ENCODE measurements at regions not wholly inside any gene's neighbourhood (a gene's known extent, or its start where the extent isn't known, plus 50 kb on each side); places are given as distances from the start of the nearest gene placed in this dataset.

DNA sequence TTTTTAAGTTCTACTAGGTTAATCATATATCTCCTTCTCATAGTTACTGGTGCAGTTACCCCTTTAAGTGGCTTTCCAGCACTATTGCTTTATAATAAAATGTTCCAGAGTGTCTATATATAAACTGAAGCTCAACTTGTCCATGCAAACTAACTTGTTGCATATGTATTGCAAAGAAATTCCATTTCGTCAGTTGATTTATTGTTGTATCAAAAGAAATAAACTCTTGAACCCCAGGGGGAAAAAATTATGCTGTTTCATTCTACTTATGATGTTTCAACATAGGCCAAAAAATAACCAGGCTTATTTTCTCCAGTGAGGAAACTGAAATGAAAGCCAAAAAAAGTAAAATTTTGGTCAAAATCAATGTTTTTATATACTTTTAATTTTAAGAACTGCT is 491.9 kb downstream of the NR4A2 start:
- Histone ChIP-seq H3K9ac (ENCODE audit: insufficient read length) (peak overlapping the region; percentile 72), H3K36me3 (ENCODE audit: insufficient read depth, low read length) (no peaks in the 10 kb centered on the region), H3K9me3 (ENCODE audit: low read depth, low read length) (no peaks in the 10 kb centered on the region), H3K4me3 (peak overlapping the region; percentile 70), H3K27ac (peak overlapping the region; percentile 92)
- DNase-seq (ENCODE audit: low read depth, low spot score), result no peak
- TF ChIP-seq EZH2 (IDR thresholded peaks at IDR 0.05) (no peak), FOXP2 (optimal IDR thresholded peaks at IDR 0.05; ENCODE audit: control extremely low read depth, extremely low read length, insufficient read depth) (no peak), POLR2AphosphoS5 (IDR thresholded peaks at IDR 0.05; ENCODE audit: borderline replicate concordance, low read depth, low read length) (no peak)

DNA sequence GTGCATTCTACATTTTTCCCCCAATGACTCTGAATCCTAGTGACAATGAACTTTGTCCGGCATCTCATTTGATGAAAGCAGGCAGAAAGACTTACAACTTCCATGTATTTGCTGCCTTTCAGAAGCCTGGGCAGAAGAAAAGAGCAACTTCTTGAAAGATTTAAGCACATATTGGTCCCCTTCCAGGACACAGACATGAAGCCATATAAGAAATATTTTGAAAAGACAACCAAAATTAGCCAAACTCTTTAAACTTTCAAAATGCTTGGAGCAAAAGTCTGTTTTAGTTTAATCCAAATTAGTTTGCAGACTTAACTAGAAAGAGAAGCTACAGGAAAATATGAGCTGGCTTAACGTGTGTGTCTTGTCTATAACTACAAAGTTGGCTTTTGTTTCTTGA is 492.5 kb downstream of the NR4A2 start:
- Histone ChIP-seq H3K9me3 (ENCODE audit: low read depth, low read length) (no peaks in the 10 kb centered on the region), H3K27ac (peak overlapping the region; percentile 92), H3K9ac (ENCODE audit: insufficient read length) (peak overlapping the region; percentile 72), H3K36me3 (ENCODE audit: insufficient read depth, low read length) (no peaks in the 10 kb centered on the region), H3K4me3 (peak overlapping the region; percentile 70)
- DNase-seq (ENCODE audit: low read depth, low spot score), result no peak
- TF ChIP-seq EZH2 (IDR thresholded peaks at IDR 0.05) (no peak), FOXP2 (optimal IDR thresholded peaks at IDR 0.05; ENCODE audit: control extremely low read depth, extremely low read length, insufficient read depth) (no peak), POLR2AphosphoS5 (IDR thresholded peaks at IDR 0.05; ENCODE audit: borderline replicate concordance, low read depth, low read length) (no peak)

DNA sequence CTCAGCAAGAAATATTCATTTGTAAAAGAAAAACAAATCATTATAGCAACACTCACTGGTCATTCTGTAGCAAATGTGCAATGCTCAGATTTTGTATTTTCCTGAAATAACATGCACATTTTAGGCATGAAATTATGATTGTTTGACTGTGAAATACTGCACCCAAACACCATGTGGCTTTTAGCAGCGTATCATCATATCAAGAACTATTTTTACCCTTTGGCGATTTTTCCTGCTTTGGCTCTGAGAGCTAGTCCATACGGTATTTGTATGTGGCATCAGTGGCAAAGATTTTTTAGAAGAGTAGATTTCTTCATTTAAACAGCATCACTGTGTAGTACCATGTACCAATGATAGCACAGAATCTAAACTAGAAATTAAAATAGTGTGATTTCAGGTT is 493.1 kb downstream of the NR4A2 start:
- Histone ChIP-seq H3K9me3 (ENCODE audit: low read depth, low read length) (no peaks in the 10 kb centered on the region), H3K27ac (peak overlapping the region; percentile 92), H3K36me3 (ENCODE audit: insufficient read depth, low read length) (no peaks in the 10 kb centered on the region), H3K9ac (ENCODE audit: insufficient read length) (peak overlapping the region; percentile 72), H3K4me3 (peak overlapping the region; percentile 70)
- no peak for TF ChIP-seq POLR2AphosphoS5 (IDR thresholded peaks at IDR 0.05; ENCODE audit: borderline replicate concordance, low read depth, low read length)
- no peak for TF ChIP-seq FOXP2 (optimal IDR thresholded peaks at IDR 0.05; ENCODE audit: control extremely low read depth, extremely low read length, insufficient read depth)
- no peak for TF ChIP-seq EZH2 (IDR thresholded peaks at IDR 0.05)
- DNase-seq (ENCODE audit: low read depth, low spot score), result no peak

DNA sequence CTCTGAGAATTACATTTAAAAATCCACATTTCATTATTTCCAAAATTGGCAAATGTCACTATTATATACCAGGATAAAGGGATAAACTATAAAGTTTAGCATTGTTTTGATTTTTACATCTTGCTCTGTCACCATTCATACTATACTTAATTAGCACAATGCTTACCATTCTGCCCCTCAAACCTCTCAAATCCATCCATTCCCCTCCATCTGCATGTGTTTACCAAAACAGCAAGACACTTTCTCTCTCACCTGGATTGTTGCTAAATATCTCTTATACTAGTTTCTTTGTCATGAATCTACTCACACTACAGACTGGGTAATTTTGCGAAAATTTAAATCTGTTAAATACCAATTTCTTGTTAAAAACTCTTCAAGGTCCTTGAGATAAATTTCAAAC is 496.1 kb downstream of the NR4A2 start:
- TF ChIP-seq EZH2 (IDR thresholded peaks at IDR 0.05) (no peak), POLR2AphosphoS5 (IDR thresholded peaks at IDR 0.05; ENCODE audit: borderline replicate concordance, low read depth, low read length) (no peak), FOXP2 (optimal IDR thresholded peaks at IDR 0.05; ENCODE audit: control extremely low read depth, extremely low read length, insufficient read depth) (no peak)
- Histone ChIP-seq H3K9ac (ENCODE audit: insufficient read length) (no peak overlapping the region), H3K27ac (no peak overlapping the region), H3K4me3 (no peak overlapping the region), H3K36me3 (ENCODE audit: insufficient read depth, low read length) (no peaks in the 10 kb centered on the region), H3K9me3 (ENCODE audit: low read depth, low read length) (no peaks in the 10 kb centered on the region)
- DNase-seq (ENCODE audit: low read depth, low spot score), result no peak

DNA sequence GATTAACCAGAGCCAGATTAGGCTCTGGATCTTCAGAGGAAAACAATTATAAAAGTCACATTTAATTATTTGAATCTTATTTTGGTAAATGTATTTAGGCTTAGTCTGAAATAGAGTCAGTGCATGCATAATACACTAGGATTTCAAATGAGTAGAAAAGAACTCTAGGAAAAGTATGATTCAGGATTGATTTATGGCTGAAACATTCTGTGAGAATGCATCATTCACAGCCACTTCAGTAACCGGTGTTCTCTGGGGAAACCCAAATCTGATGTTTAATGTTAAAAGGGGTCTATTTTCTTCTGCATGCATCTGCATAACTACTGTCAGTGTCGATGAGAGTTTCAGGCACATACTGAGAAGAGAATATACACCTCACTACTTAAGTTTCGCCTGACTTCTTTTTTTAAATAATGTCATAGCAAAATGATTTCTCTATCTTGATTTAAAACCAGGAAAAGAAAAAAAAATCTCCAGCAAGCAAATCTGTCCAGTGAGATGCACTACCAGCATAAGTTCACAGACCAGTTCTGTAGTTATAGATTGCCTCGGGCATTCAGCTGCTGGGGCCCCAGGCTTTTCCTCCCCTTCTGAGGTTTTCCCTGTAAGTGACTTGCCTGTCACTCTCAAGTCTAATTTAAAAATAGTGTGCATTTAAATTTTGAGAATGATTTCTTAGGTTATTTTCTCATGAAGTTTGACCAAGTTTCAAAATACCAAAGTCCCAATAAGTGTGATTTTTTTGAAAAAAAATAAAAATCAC is 501.5 kb downstream of the NR4A2 start:
- 0 out of 2 replicates have a peak overlapping the region, but pooled peaks have one; percentile 8 for H3K4me3 ChIP-seq
- H3K9me3 ChIP-seq (ENCODE audit: low read depth, low read length), result no peaks in the 10 kb centered on the region
- no peak for TF ChIP-seq POLR2AphosphoS5 (IDR thresholded peaks at IDR 0.05; ENCODE audit: borderline replicate concordance, low read depth, low read length)
- TF ChIP-seq FOXP2 (optimal IDR thresholded peaks at IDR 0.05; ENCODE audit: control extremely low read depth, extremely low read length, insufficient read depth), result no peak
- TF ChIP-seq EZH2 (IDR thresholded peaks at IDR 0.05), result no peak
- no peak overlapping the region; the same call in 1 of the 2 replicates for H3K27ac ChIP-seq
- H3K9ac ChIP-seq (ENCODE audit: insufficient read length), result no peak overlapping the region
- no peak for DNase-seq (ENCODE audit: low read depth, low spot score)
- no peaks in the 10 kb centered on the region for H3K36me3 ChIP-seq (ENCODE audit: insufficient read depth, low read length)

DNA sequence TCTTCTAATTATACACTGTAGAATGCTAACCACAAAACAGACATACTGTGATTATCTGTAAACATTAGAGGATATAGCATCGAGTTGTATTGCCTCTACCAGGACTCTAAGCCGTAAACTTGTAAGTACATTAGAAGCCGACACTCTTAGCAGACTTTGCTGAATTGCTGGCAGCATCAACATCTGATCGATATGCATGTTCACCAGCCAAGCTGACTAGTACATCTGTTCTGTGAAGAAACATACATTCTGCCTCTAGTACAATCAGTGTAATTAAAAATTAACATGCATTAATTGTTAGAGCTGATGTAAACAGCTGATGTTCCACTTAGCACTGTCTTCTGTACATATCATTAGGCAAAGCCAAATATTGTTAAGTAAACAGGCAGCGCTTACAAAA is 502.2 kb downstream of the NR4A2 start:
- TF ChIP-seq POLR2AphosphoS5 (IDR thresholded peaks at IDR 0.05; ENCODE audit: borderline replicate concordance, low read depth, low read length) (no peak), EZH2 (IDR thresholded peaks at IDR 0.05) (no peak), FOXP2 (optimal IDR thresholded peaks at IDR 0.05; ENCODE audit: control extremely low read depth, extremely low read length, insufficient read depth) (no peak)
- H3K36me3 ChIP-seq (ENCODE audit: insufficient read depth, low read length), result no peaks in the 10 kb centered on the region
- H3K4me3 ChIP-seq, result no peak overlapping the region
- no peaks in the 10 kb centered on the region for H3K9me3 ChIP-seq (ENCODE audit: low read depth, low read length)
- no peak for DNase-seq (ENCODE audit: low read depth, low spot score)
- no peak overlapping the region for H3K9ac ChIP-seq (ENCODE audit: insufficient read length)
- no peak overlapping the region for H3K27ac ChIP-seq

DNA sequence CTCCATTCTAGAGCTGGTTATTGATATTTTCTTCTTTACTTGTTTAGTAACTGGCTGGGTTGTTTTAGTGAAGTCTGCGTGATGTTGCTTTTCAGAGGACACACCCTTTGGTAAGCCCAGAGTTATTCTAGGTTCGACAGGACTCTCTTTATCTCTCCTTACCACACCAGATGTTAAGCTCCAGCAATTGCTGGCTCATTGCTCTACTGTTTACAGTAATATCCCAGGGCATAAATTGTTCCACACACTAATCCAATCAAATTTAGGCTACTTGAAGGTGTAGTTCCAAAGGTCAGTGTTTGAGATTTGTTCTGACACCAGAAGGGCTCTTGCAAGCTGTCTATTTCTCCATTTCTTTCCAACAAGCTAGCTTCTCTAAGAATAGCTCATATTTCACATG is 506.6 kb downstream of the NR4A2 start:
- Histone ChIP-seq H3K27ac (no peak overlapping the region), H3K36me3 (ENCODE audit: insufficient read depth, low read length) (no peaks in the 10 kb centered on the region), H3K9me3 (ENCODE audit: low read depth, low read length) (no peaks in the 10 kb centered on the region), H3K4me3 (no peak overlapping the region), H3K9ac (ENCODE audit: insufficient read length) (no peak overlapping the region)
- DNase-seq (ENCODE audit: low read depth, low spot score), result no peak
- TF ChIP-seq POLR2AphosphoS5 (IDR thresholded peaks at IDR 0.05; ENCODE audit: borderline replicate concordance, low read depth, low read length) (no peak), EZH2 (IDR thresholded peaks at IDR 0.05) (no peak), FOXP2 (optimal IDR thresholded peaks at IDR 0.05; ENCODE audit: control extremely low read depth, extremely low read length, insufficient read depth) (no peak)

DNA sequence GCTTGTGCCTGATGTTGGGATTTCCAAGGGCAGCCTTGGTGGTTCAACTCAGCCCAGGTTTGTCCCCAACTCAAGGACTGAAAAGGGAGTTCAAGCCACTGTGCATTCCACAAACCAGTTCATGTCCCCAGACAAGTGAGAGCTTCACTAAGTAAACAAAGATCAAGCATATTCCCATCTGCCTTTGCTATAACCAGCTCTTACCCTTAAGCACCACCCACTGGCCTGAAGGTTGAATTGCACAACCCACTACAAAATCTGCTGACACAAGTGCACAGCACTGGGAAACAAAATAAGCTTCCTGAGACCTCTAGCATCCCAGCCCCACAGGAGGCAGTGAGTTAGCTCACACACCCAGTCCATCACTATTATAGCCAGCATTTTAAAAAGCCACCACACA is 516.7 kb downstream of the NR4A2 start:
- Histone ChIP-seq H3K36me3 (ENCODE audit: insufficient read depth, low read length) (no peaks in the 10 kb centered on the region), H3K27ac (no peak overlapping the region), H3K4me3 (no peak overlapping the region), H3K9me3 (ENCODE audit: low read depth, low read length) (no peaks in the 10 kb centered on the region), H3K9ac (ENCODE audit: insufficient read length) (no peak overlapping the region)
- TF ChIP-seq FOXP2 (optimal IDR thresholded peaks at IDR 0.05; ENCODE audit: control extremely low read depth, extremely low read length, insufficient read depth) (no peak), POLR2AphosphoS5 (IDR thresholded peaks at IDR 0.05; ENCODE audit: borderline replicate concordance, low read depth, low read length) (no peak), EZH2 (IDR thresholded peaks at IDR 0.05) (no peak)
- DNase-seq (ENCODE audit: low read depth, low spot score), result no peak
